HG03439 (cell line): ENCODE measurements at regions not wholly inside any gene's neighbourhood (a gene's known extent, or its start where the extent isn't known, plus 50 kb on each side); places are given as distances from the start of the nearest gene placed in this dataset.
"Not testable (repeated sequence)": the region's sequence is repeated elsewhere in the genome, so short reads cannot be mapped to it uniquely, and the experiment has no call there.

Experiments
- ATAC-seq: cut with Tn5 transposase; IDR thresholded peaks from one replicate; pipeline ENCODE4 v1.9.1; 2021; ENCODE audit warnings: mild to moderate bottlenecking, moderate library complexity; ENCODE audit not compliant: unreplicated experiment

GRCh38 chr14:56025191-56025590 lies 93.0 kb upstream of the PELI2 start:
- ATAC-seq = no peak

GRCh38 chr14:56026506-56026905 lies 91.7 kb upstream of the PELI2 start:
- ATAC-seq = no peak

GRCh38 chr14:56027421-56027820 lies 90.8 kb upstream of the PELI2 start:
- ATAC-seq = no peak

GRCh38 chr14:56027916-56028712 lies 90.1 kb upstream of the PELI2 start:
- ATAC-seq = no peak

- no peak for ATAC-seq
These were observed 81.9 kb upstream of the PELI2 start for GRCh38 chr14:56036353-56036752.

GRCh38 chr14:56040121-56040520 lies 78.1 kb upstream of the PELI2 start:
- no peak for ATAC-seq

- ATAC-seq = no peak
These were observed 74.0 kb upstream of the PELI2 start for GRCh38 chr14:56044196-56044595.

GRCh38 chr14:56046546-56046945 lies 71.7 kb upstream of the PELI2 start:
- ATAC-seq = no peak

- ATAC-seq = no peak
These were observed 71.2 kb upstream of the PELI2 start for GRCh38 chr14:56046996-56047395.

- ATAC-seq = no peak
These were observed 68.7 kb upstream of the PELI2 start for GRCh38 chr14:56049536-56049935.

GRCh38 chr14:56055511-56055910 lies 62.7 kb upstream of the PELI2 start:
- ATAC-seq = no peak

GRCh38 chr14:56056031-56056430 lies 62.2 kb upstream of the PELI2 start:
- ATAC-seq = no peak

- ATAC-seq = no peak
These were observed 61.0 kb upstream of the PELI2 start for GRCh38 chr14:56057071-56057741.

GRCh38 chr14:56057767-56058166 lies 60.4 kb upstream of the PELI2 start:
- ATAC-seq = no peak

- ATAC-seq = no peak
These were observed 59.2 kb upstream of the PELI2 start for GRCh38 chr14:56059054-56059453.

- ATAC-seq = no peak
These were observed 57.2 kb upstream of the PELI2 start for GRCh38 chr14:56061051-56061450.

GRCh38 chr14:56063131-56063530 lies 55.1 kb upstream of the PELI2 start:
- no peak for ATAC-seq

GRCh38 chr14:56064513-56064912 lies 53.7 kb upstream of the PELI2 start:
- ATAC-seq = no peak

GRCh38 chr14:56065199-56065598 lies 53.0 kb upstream of the PELI2 start:
- not testable (repeated sequence) for ATAC-seq

GRCh38 chr14:56065621-56066290 lies 52.5 kb upstream of the PELI2 start:
- no peak for ATAC-seq
